Liver (tissue), 8 donors: ENCODE measurements at regions not wholly inside any gene's neighbourhood (a gene's known extent, or its start where the extent isn't known, plus 50 kb on each side); places are given as distances from the start of the nearest gene placed in this dataset.

Experiments
- DNase-seq: peaks from one replicate; pipeline ENCODE4 v3.0.0-alpha.2; 2017; ENCODE audit warnings: low spot score
- H3K27ac ChIP-seq, 2 donors: one replicate each; pipeline ENCODE4 v1.7.0; 2013; ENCODE audit warnings: inconsistent platforms in 2 of 2, low read length in 2 of 2, control low read depth in 1 of 2, low read depth in 1 of 2, mild to moderate bottlenecking in 1 of 2
- H3K27me3 ChIP-seq, 4 donors: one replicate each; pipeline versions ENCODE4 v1.6.1 to v1.7.0; 2013; ENCODE audit warnings: low read length in 3 of 4, inconsistent platforms in 1 of 4, mild to moderate bottlenecking in 1 of 4, moderate library complexity in 1 of 4; ENCODE audit not compliant: control insufficient read depth in 4 of 4, insufficient read depth in 4 of 4
- H3K36me3 ChIP-seq, 4 donors: one replicate each; pipeline versions ENCODE4 v1.6.1 to v1.7.0; 2013; ENCODE audit warnings: low read length in 3 of 4, mild to moderate bottlenecking in 3 of 4, low read depth in 1 of 4, moderate library complexity in 1 of 4; ENCODE audit not compliant: control insufficient read depth in 4 of 4, insufficient read depth in 3 of 4
- H3K4me1 ChIP-seq, 4 donors: one replicate each; pipeline versions ENCODE4 v1.6.1 to v1.7.0; 2013; ENCODE audit warnings: low read length in 3 of 4, mild to moderate bottlenecking in 3 of 4, moderate library complexity in 1 of 4; ENCODE audit not compliant: control insufficient read depth in 4 of 4, insufficient read depth in 4 of 4
- H3K4me3 ChIP-seq, 3 donors: one replicate each; pipeline versions ENCODE4 v1.6.1 to v1.7.0; 2013; ENCODE audit warnings: low read length in 3 of 3, control low read depth in 1 of 3, low read depth in 1 of 3, mild to moderate bottlenecking in 1 of 3
- H3K9ac ChIP-seq, 2 donors: one replicate each; pipeline ENCODE4 v1.7.0; 2013; ENCODE audit warnings: low read length in 2 of 2, mild to moderate bottlenecking in 2 of 2, moderate library complexity in 2 of 2, control low read depth in 1 of 2, low read depth in 1 of 2
- H3K9me3 ChIP-seq, 4 donors: one replicate each; pipeline versions ENCODE4 v1.6.1 to v1.7.0; 2013; ENCODE audit warnings: low read length in 3 of 4; ENCODE audit not compliant: control insufficient read depth in 4 of 4
- ATF3 ChIP-seq: IDR thresholded peaks from 2 replicates; pipeline ENCODE4 v1.6.1; 2016; ENCODE audit warnings: antibody characterized with exemption
- CTCF ChIP-seq: fragments of 150-350 bp; IDR thresholded peaks from 2 replicates; pipeline ENCODE4 v1.5.1; 2017; ENCODE audit warnings: improper control_type of control experiment, low read depth, low read length; ENCODE audit not compliant: missing input control
- EGR1 ChIP-seq, 2 donors: IDR thresholded peaks; 2 replicates each; pipeline ENCODE4 v1.6.1; 2016 to 2018; ENCODE audit warnings: antibody characterized with exemption in 2 of 2, low read depth in 2 of 2
- FOXA1 ChIP-seq: IDR thresholded peaks from 2 replicates; pipeline ENCODE4 v1.6.1; 2016; ENCODE audit warnings: antibody characterized with exemption
- FOXA2 ChIP-seq: IDR thresholded peaks from 2 replicates; pipeline ENCODE4 v1.6.1; 2016; ENCODE audit warnings: antibody characterized with exemption
- GABPA ChIP-seq, 2 donors: IDR thresholded peaks in 1 of 2; conservative IDR thresholded peaks in 1 of 2; 2 replicates each; pipeline ENCODE4 v1.6.1; 2016; ENCODE audit warnings: antibody characterized with exemption in 2 of 2, mild to moderate bottlenecking in 1 of 2, moderate library complexity in 1 of 2
- HNF4A ChIP-seq, 2 donors: conservative IDR thresholded peaks; 2 replicates each; pipeline ENCODE4 v1.6.1; 2016; ENCODE audit warnings: antibody characterized with exemption in 2 of 2, mild to moderate bottlenecking in 2 of 2
- HNF4G ChIP-seq: IDR thresholded peaks from 2 replicates; pipeline ENCODE4 v1.6.1; 2016; ENCODE audit warnings: antibody characterized with exemption
- JUND ChIP-seq, 2 donors: IDR thresholded peaks; 2 replicates each; pipeline ENCODE4 v1.6.1; 2016; ENCODE audit warnings: antibody characterized with exemption in 2 of 2
- MAX ChIP-seq: IDR thresholded peaks from 2 replicates; pipeline ENCODE4 v1.6.1; 2016; ENCODE audit warnings: antibody characterized with exemption
- NR2F2 ChIP-seq: IDR thresholded peaks from 2 replicates; pipeline ENCODE4 v1.6.1; 2016; ENCODE audit warnings: antibody characterized with exemption
- RAD21 ChIP-seq, 2 donors: IDR thresholded peaks; 2 replicates each; pipeline ENCODE4 v1.6.1; 2016; ENCODE audit warnings: antibody characterized with exemption in 2 of 2, mild to moderate bottlenecking in 2 of 2
- REST ChIP-seq: IDR thresholded peaks from 2 replicates; pipeline ENCODE4 v1.6.1; 2016; ENCODE audit warnings: antibody characterized with exemption, mild to moderate bottlenecking
- RXRA ChIP-seq, 2 donors: IDR thresholded peaks; 2 replicates each; pipeline ENCODE4 v1.6.1; 2017 to 2018; ENCODE audit warnings: antibody characterized with exemption in 2 of 2, mild to moderate bottlenecking in 1 of 2
- SP1 ChIP-seq: IDR thresholded peaks from 2 replicates; pipeline ENCODE4 v1.6.1; 2018; ENCODE audit warnings: antibody characterized with exemption, mild to moderate bottlenecking
- TAF1 ChIP-seq: conservative IDR thresholded peaks from 2 replicates; pipeline ENCODE4 v1.6.1; 2016; ENCODE audit warnings: antibody characterized with exemption, mild to moderate bottlenecking
- YY1 ChIP-seq: IDR thresholded peaks from 2 replicates; pipeline ENCODE4 v1.6.1; 2016; ENCODE audit warnings: antibody characterized with exemption, mild to moderate bottlenecking
- ZBTB33 ChIP-seq: IDR thresholded peaks from 2 replicates; pipeline ENCODE4 v1.6.1; 2016; ENCODE audit warnings: antibody characterized with exemption
- WGBS: extraction: QIAGEN DNeasy Blood & Tissue Kit; methylation state at CpG from one replicate; pipeline ENCODE4 v1.1.7; 2013; 5-methylcytosine and 5-hydroxymethylcytosine counted together
- donor health status: healthy.
- donor health status: healthy.
- donor health status: healthy.
- donor health status: healthy.
- donor health status: healthy.

GRCh38 chr22:27080863-27081262 is 423.5 kb downstream of the MIAT start:
- no peaks in the 10 kb centered on the region for H3K4me1 ChIP-seq
- TF ChIP-seq ATF3 (no peak), GABPA (IDR thresholded peaks at IDR 0.05 in 1 of 2, conservative IDR thresholded peaks at IDR 0.05 in 1 of 2) (no peak), CTCF (no peak), REST (no peak), NR2F2 (no peak), EGR1 (IDR thresholded peaks at IDR 0.05; ENCODE audit: low read depth in 2 of 2) (no peak), HNF4A (conservative IDR thresholded peaks at IDR 0.05) (no peak)
- H3K27ac ChIP-seq, result no peak overlapping the region
- no peaks in the 10 kb centered on the region for H3K9me3 ChIP-seq
- no peaks in the 10 kb centered on the region for H3K36me3 ChIP-seq
- no peak overlapping the region for H3K4me3 ChIP-seq
- whole genome bisulfite sequencing, result 48% methylated on average over 2 of the region's 2 CpGs
- peaks cover 0 to 5% (median 2%) of the 10 kb centered on the region in 4 donors for H3K27me3 ChIP-seq
- H3K9ac ChIP-seq, result no peak overlapping the region
- DNase-seq, result no peak

- Histone ChIP-seq H3K9me3 (peaks cover 0 to 5% (median under 1%) of the 10 kb centered on the region in 4 donors), H3K4me3 (no peak overlapping the region), H3K9ac (no peak overlapping the region), H3K27me3 (peaks cover 0 to 6% (median 2%) of the 10 kb centered on the region in 4 donors), H3K4me1 (no peaks in the 10 kb centered on the region), H3K36me3 (no peaks in the 10 kb centered on the region), H3K27ac (no peak overlapping the region)
- 71% methylated on average over 4 of the region's 4 CpGs for WGBS
- TF ChIP-seq ZBTB33 (no peak), FOXA2 (no peak), RAD21 (IDR thresholded peaks at IDR 0.05) (no peak), CTCF (no peak), HNF4A (conservative IDR thresholded peaks at IDR 0.05) (no peak), FOXA1 (no peak), MAX (no peak), GABPA (IDR thresholded peaks at IDR 0.05 in 1 of 2, conservative IDR thresholded peaks at IDR 0.05 in 1 of 2) (no peak), REST (no peak), HNF4G (no peak), ATF3 (no peak), YY1 (no peak), TAF1 (no peak), JUND (IDR thresholded peaks at IDR 0.05) (no peak), NR2F2 (no peak), RXRA (IDR thresholded peaks at IDR 0.05) (no peak), SP1 (no peak), EGR1 (IDR thresholded peaks at IDR 0.05; ENCODE audit: low read depth in 2 of 2) (no peak)
- DNase-seq, result no peak
These were observed 426.2 kb downstream of the MIAT start for GRCh38 chr22:27083610-27084009.
